ENCODE measurements at regions not wholly inside any gene's neighbourhood (a gene's known extent, or its start where the extent isn't known, plus 50 kb on each side); places are given as distances from the start of the nearest gene placed in this dataset.

- TF ChIP-seq EZH2phosphoT487 (IDR thresholded peaks at IDR 0.05; ENCODE audit: borderline replicate concordance, low read depth, low read length) (no peak), CTCF (conservative IDR thresholded peaks at IDR 0.05; ENCODE audit: low read length) (no peak)
Observed at GRCh38 chr1:200267458-200267857, 142.4 kb downstream of the ZNF281 start.
